ENCODE measurements at regions not wholly inside any gene's neighbourhood (a gene's known extent, or its start where the extent isn't known, plus 50 kb on each side); places are given as distances from the start of the nearest gene placed in this dataset.

DNA sequence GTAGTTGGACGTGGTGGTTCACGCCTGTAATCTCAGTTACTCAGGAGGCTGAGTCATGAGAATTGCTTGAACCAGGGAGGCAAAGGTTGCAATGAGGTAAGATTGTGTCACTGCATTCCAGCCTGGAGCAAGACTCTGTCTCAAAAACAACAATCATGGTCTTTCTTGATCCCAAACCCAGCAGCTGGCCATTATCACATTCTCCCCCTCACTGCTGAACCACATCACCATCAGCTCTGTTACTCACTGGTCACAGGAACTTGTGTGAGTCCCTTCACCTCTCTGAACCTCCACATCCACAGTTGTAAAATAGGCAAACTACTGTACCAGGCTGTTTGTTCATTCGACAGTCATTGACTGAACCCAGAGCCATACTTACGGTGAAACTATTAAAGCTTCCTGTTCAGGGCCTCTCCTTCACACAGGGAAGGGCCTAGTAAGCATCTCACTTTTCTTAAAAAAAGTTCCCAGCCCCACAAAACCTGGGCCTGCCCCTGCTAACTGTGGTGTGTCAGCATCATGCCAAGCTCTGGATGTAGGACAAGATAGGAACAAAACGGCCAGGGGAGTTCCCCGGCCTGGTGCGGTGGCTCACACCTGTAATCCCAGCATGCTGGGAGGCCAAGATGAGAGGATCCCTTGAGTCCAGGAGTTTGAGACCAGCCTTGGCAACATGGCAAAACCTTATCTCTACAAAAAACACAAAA, 104.7 kb downstream of the COPRS start:
- Histone ChIP-seq H3K4me1 (replicated peaks in 1 of 4; ENCODE audit: control insufficient read depth in 3 of 4, insufficient read depth in 4 of 4, low read length in 3 of 4) (no peaks in the 10 kb centered on the region), H2BK12ac (ENCODE audit: low read depth, low read length) (no peak overlapping the region), H3K27ac (ENCODE audit: low read depth, low read length) (no peak overlapping the region), H4K8ac (ENCODE audit: extremely low read depth, insufficient read depth, low read length) (no peak overlapping the region), H3K79me2 (ENCODE audit: control insufficient read depth in 1 of 2, insufficient read depth in 2 of 2, low read length in 2 of 2) (no peaks in the 10 kb centered on the region), H2AFZ (ENCODE audit: low read length) (no peak overlapping the region), H3K9ac (replicated peaks in 1 of 4; ENCODE audit: extremely low read depth in 1 of 4, low read depth in 3 of 4, low read length in 3 of 4) (no peak overlapping the region), H3K9me3 (ENCODE audit: insufficient read depth in 2 of 2, low read depth in 1 of 2, low read length in 1 of 2) (no peaks in the 10 kb centered on the region), H3K18ac (ENCODE audit: extremely low read depth, low read length) (no peak overlapping the region), H4K20me1 (replicated peaks in 1 of 2; ENCODE audit: control insufficient read depth in 1 of 2, insufficient read depth in 2 of 2, low read length in 2 of 2) (no peaks in the 10 kb centered on the region), H3K23me2 (ENCODE audit: low read depth, low read length) (no peaks in the 10 kb centered on the region), H2BK120ac (replicated peaks; ENCODE audit: low read depth, low read length) (no peak overlapping the region), H3K4ac (replicated peaks; ENCODE audit: insufficient read length, low read depth, low read length) (no peak overlapping the region), H4K5ac (ENCODE audit: insufficient read length, low read depth, low read length) (no peak overlapping the region), H3K27me3 (replicated peaks in 1 of 4; ENCODE audit: control insufficient read depth in 3 of 4, extremely low read depth in 1 of 4, insufficient read depth in 3 of 4, low read length in 3 of 4) (no peaks in the 10 kb centered on the region), H3K14ac (ENCODE audit: insufficient read length) (no peak overlapping the region), H3K79me1 (ENCODE audit: low read depth, low read length) (no peaks in the 10 kb centered on the region), H2BK15ac (ENCODE audit: low read length) (no peak overlapping the region), H2AK5ac (ENCODE audit: low read depth, low read length) (no peak overlapping the region), H3K4me2 (ENCODE audit: insufficient read depth in 1 of 2, low read depth in 2 of 2, low read length in 2 of 2) (no peak overlapping the region), H4K91ac (replicated peaks; ENCODE audit: insufficient read length, low read length) (no peak overlapping the region), H2BK20ac (ENCODE audit: low read length) (no peak overlapping the region), H2BK5ac (ENCODE audit: low read depth, low read length) (no peak overlapping the region), H3K4me3 (ENCODE audit: extremely low read depth in 1 of 4, insufficient read depth in 2 of 4, low read depth in 3 of 4, low read length in 4 of 4) (no peak overlapping the region), H3K56ac (replicated peaks; ENCODE audit: insufficient read length, low read depth, low read length) (no peak overlapping the region), H3K36me3 (ENCODE audit: control insufficient read depth in 2 of 4, insufficient read depth in 4 of 4, low read length in 3 of 4) (no peaks in the 10 kb centered on the region), H3K23ac (ENCODE audit: insufficient read length) (no peak overlapping the region)
- POLR2A ChIA-PET (ENCODE audit: partially characterized antibody), result no interaction called here
- TF ChIP-seq, protein P1, sequence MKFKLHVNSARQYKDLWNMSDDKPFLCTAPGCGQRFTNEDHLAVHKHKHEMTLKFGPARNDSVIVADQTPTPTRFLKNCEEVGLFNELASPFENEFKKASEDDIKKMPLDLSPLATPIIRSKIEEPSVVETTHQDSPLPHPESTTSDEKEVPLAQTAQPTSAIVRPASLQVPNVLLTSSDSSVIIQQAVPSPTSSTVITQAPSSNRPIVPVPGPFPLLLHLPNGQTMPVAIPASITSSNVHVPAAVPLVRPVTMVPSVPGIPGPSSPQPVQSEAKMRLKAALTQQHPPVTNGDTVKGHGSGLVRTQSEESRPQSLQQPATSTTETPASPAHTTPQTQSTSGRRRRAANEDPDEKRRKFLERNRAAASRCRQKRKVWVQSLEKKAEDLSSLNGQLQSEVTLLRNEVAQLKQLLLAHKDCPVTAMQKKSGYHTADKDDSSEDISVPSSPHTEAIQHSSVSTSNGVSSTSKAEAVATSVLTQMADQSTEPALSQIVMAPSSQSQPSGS (IDR thresholded peaks at IDR 0.05; ENCODE audit: low read length), result no peak
- TF ChIP-seq RXRA (IDR thresholded peaks at IDR 0.05; ENCODE audit: insufficient read depth, low read depth, low read length) (no peak), CHD2 (IDR thresholded peaks at IDR 0.05; ENCODE audit: low read length) (no peak), POLR2AphosphoS5 (IDR thresholded peaks at IDR 0.05; ENCODE audit: low read depth, low read length) (no peak), CBX8 (IDR thresholded peaks at IDR 0.05; ENCODE audit: borderline replicate concordance, low read depth, low read length) (no peak), POU5F1 (IDR thresholded peaks at IDR 0.05; ENCODE audit: low read depth, low read length) (no peak), RBBP5 (IDR thresholded peaks at IDR 0.05; ENCODE audit: borderline replicate concordance, low read depth, low read length) (no peak)
- CTCF ChIA-PET (ENCODE audit: partially characterized antibody), result interaction anchor here (1.0 to 1.6 kb wide), 3 partner anchors 11 to 88 kb away, joined by 3 to 5 read pairs (median 4); no protein-coding TSS in a partner anchor
- 94% methylated on average over 7 of the region's 7 CpGs; no CpG with 5 or more reads in 1 of the 2 experiments for WGBS, 2 experiments (ENCODE audit: extremely low coverage in 1 of 2, insufficient coverage in 1 of 2, insufficient read length in 1 of 2, insufficient replicate concordance in 2 of 2, low coverage in 1 of 2, low lambda C conversion rate in 2 of 2, missing lambda C conversion rate in 1 of 2)
- FAIRE-seq (no peak), DNase-seq (ENCODE audit: low read depth in 1 of 2, low spot score in 2 of 2) (no peak)

Data from H1 (cell line).